CD4-positive, alpha-beta T cell treated with Interleukin-1 beta for 1 hour (primary cell): ENCODE measurements at regions not wholly inside any gene's neighbourhood (a gene's known extent, or its start where the extent isn't known, plus 50 kb on each side); places are given as distances from the start of the nearest gene placed in this dataset.
"Not testable (repeated sequence)": the region's sequence is repeated elsewhere in the genome, so short reads cannot be mapped to it uniquely, and the experiment has no call there.

Source experiments
- DNase-seq, 2 donors: peaks; one replicate each; pipeline ENCODE4 v3.0.0-alpha.2; 2020 to 2022

GRCh38 chr12:131559517-131560516 is 151.1 kb upstream of the SFSWAP start:
- no peak for DNase-seq

DNA sequence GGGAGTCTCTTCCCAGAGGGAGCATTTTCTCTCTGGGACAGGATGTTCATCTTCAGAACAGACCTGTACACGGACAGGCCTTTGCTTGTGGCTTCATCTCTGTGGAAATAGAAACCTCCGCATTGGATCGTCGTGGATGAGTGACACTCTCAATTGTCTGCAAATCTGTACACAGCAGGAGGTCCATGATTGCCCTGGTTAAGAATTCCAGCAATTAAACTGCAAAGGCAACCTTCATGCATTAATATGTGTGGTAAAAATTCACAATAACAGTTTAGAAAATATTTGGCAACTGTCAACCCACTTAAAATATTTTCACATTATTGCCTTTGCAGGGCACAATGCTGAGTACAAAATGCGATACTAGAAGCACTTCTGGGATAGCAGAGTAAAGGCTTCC is 149.8 kb upstream of the SFSWAP start:
- no peak for DNase-seq

DNA sequence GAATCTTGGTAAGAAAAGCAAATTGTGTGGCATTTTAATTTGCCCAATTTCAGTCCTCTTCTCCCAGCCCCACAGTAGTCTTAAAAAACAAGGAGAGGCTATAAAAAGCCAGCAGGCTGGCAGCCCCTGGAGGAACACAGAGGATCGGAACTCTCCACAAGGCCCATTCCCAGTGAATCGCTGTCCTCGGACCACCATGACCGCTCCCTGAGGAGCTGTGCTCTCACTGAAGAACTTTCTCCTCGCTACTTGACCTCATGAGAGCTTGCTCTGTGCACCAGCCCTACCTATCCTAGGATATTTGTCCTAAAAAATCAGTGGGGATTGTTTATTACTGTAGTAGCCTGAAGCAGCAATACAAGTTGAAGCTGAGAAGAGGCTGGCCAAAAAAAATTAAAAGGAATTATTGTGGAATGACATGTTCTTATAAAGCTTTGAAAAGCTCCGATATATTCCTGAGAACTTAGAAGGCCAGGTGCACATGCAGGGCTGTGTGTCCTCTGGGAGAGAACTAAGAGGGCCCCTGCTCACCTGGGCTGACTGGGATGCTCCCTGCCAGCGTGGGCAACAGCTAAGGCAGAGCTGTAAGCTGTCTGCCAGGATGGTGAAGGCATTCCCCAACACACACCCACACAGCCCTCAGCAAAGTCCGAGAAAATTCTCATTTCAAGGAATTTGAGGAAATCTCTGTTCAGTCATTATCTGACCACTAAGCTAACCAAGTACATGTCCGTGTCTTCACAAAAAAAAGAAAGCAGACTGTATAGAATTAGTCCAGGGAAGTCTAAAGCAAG is 148.8 kb upstream of the SFSWAP start:
- DNase-seq: no peak

- DNase-seq: peak in 1 of 2 donors; percentile 11
Measured at GRCh38 chr12:131564138-131564727, 146.7 kb upstream of the SFSWAP start.

- no peak for DNase-seq
Measured at GRCh38 chr12:131564845-131565244, 146.0 kb upstream of the SFSWAP start.

DNA sequence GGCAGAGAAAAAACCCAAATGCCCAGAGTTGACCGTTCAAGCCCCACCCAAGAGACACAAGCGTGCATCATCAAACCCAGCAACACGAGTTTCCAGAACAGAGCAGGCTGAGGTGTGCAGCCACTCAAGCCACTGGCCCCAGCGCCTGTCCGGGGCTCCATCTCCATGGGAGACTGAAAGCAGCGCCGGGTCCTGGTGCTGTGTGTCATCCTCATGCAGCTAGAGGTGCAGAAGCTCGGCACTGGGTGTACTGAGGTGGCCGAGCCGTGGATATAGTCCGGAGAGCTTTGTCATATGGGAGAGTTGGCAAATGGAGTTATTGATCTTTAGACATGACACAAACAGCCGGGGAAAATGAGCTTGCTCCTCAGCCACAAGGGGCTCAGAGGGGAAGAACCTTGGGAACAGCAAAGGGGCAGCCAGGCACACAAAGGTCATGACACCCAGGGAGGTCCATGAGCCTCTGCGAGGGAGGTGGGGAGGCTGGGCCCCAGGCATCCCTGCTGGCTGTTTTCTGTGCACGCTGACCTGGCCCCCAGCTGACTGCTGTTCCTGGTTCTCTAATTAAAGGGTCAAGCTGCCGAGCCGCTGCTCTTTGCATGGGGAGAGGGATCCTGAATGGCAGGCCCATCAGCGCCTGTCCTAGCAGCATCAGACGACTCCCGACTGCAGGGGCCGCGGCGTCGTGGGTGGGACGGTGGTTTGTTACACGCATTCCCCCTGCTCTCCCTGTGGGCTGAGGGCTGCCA is 145.4 kb upstream of the SFSWAP start:
- DNase-seq: no peak

DNA sequence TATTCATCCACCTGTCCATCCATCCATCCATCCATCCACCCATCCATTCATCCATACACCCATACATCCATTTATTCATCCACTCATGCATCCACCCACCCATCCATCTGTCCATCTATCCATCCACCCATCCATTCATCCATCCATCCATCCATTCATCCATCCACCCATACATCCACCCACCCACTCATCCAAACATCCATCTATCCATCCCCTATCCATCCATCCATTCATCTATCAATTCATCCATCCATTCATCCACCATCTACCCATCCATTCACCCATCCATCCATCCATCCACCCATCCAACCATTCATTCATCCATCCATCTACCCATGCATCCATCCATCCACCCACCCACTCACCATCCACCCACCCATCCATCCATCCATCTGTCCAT is 142.6 kb upstream of the SFSWAP start:
- no peak for DNase-seq

- DNase-seq: no peak
Measured at GRCh38 chr12:131570596-131570995, 140.3 kb upstream of the SFSWAP start.

GRCh38 chr12:131571827-131572226 is 139.1 kb upstream of the SFSWAP start:
- DNase-seq: no peak

DNA sequence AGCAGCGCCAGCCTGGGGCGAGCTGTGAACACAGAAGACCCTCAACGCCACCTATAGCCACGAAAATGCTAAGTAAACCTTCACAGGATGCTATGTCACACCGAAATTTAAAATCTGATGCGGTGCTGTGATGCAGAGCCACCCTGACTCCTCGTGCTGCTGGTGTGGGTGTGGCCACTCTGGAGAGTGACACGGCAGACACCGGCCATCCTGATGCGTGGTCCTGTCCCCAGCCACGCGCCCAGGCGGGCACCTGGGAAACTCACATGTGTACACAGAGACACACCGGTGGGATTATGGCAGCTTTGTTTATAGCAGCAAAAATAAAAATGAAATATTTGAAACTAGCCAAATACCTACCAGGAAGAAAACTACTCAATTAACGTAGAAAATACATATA is 138.3 kb upstream of the SFSWAP start:
- DNase-seq: no peak

DNA sequence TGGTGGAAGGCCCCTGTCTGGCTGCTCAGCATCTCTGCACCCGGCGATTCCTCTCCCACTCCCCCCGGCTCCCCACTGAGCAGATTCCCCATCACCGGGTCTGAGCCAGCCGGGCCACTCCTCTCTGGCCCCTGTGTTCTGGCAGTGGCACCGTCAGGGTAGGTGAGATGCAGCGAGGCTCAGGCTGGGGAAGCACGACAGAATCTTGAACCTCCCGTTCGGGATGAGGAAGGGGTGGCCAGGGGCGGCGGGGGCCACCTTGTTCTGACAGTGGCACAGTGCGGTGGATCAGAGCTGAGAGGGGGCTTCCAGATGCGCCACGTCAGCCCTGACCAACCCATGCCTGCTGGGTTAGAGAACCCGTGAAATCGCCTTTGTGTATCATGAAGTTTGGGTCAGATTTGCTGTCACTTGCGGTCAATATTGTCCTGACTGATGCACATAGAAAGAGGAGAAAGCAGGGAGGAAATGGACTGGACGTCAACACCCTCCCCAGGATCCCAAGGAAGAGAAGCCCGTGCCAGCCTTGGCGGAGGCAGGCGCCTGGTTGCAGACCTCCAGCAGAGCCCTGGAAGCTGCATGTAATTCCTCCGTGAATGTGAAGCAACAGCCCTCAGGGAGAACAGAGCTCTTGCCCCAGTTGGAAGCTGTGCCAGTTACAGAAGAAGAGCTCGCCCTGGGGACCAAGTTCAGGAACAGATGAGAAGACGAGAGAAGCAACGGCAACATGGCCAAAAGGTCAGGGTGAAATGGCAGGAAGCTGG is 137.1 kb upstream of the SFSWAP start:
- DNase-seq: no peak

- DNase-seq: no peak
Measured at GRCh38 chr12:131574395-131574771, 136.5 kb upstream of the SFSWAP start.

- DNase-seq: no peak
Measured at GRCh38 chr12:131575371-131575770, 135.5 kb upstream of the SFSWAP start.

DNA sequence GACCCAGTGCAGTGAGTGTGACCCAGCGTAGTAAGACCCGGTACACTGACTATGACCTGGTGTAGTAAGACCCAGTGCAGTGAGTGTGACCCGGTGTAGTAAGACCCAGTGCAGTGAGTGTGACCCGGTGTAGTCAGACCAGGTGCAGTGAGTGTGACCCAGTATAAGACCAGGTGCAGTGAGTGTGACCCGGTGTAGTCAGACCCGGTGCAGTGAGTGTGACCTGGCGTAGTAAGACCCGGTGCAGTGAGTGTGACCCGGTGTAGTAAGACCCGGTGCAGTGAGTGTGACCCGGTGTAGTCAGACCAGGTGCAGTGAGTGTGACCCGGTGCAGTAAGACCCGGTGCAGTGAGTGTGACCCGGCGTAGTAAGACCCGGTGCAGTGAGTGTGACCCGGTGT is 134.2 kb upstream of the SFSWAP start:
- not testable (repeated sequence) for DNase-seq

DNA sequence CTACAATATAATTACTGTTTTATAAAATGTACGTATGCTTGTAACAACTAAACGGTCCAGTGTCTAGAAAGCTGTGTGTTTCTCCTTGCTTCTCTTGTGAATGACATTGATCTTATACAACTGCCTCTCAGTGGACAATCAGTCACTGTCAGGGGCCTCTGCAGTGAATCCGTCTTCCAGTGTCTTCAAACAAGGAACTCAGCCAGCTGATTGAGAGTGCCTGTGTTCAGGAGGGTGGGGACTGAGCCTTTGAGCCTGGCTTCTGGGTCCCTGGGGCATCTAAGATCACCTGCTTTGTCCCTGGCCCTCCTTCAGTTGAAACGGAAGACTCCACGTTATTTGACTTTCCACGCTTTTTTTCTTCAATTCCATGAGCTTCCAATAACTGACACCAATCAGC is 133.1 kb upstream of the SFSWAP start:
- DNase-seq: no peak

- DNase-seq: no peak
Measured at GRCh38 chr12:131578828-131579470, 131.9 kb upstream of the SFSWAP start.

DNA sequence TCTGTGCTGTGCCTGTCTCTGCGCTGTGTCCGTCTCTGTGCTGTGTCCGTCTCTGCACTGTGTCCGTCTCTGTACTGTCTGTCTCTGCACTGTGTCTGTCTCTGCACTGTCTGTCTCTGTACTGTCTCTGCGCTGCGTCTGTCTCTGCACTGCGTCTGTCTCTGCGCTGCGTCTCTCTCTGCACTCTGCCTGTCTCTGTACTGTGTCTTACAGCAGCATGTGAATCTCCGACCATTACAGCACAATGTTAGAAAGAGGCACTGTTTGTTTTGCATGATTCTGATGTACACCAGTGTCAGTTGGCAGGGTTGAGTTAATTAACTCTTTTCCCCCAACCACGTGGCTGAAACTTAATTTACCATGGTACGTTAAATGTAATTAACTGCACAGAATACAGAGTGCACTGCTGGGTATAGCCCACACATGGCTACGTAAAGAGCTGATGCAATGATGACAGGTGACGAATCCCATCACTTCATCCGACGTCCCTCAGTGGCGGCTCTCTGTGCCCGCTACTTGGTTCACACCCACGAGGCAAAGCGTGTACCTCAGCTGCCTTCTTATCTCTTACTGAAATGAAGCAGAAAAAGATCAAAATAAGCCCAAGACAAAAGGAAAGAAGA is 127.7 kb upstream of the SFSWAP start:
- DNase-seq: no peak

GRCh38 chr12:131586269-131586668 is 124.6 kb upstream of the SFSWAP start:
- no peak for DNase-seq

- DNase-seq: no peak
Measured at GRCh38 chr12:131586761-131587160, 124.1 kb upstream of the SFSWAP start.

DNA sequence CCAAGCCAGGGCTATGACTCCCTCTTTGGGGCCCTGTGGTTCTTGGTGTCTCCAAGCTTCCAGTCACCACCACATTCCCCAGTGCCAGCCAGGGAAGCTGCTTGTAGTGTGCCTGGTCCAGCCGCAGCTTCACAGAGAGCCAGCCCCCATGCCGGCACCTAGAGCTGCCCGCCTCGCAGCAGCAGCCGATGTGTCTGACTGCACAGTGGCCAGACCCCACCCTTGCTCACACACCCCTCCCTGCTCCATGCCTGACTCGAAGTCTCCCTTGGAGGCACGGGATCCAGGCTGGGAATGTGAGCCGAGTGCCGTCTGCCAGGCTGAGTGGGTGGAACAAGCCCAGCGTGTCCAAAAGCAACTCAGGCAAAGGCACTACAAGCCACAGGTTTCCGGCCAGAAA is 123.3 kb upstream of the SFSWAP start:
- no peak for DNase-seq
